ENCODE measurements at regions not wholly inside any gene's neighbourhood (a gene's known extent, or its start where the extent isn't known, plus 50 kb on each side); places are given as distances from the start of the nearest gene placed in this dataset.

DNA sequence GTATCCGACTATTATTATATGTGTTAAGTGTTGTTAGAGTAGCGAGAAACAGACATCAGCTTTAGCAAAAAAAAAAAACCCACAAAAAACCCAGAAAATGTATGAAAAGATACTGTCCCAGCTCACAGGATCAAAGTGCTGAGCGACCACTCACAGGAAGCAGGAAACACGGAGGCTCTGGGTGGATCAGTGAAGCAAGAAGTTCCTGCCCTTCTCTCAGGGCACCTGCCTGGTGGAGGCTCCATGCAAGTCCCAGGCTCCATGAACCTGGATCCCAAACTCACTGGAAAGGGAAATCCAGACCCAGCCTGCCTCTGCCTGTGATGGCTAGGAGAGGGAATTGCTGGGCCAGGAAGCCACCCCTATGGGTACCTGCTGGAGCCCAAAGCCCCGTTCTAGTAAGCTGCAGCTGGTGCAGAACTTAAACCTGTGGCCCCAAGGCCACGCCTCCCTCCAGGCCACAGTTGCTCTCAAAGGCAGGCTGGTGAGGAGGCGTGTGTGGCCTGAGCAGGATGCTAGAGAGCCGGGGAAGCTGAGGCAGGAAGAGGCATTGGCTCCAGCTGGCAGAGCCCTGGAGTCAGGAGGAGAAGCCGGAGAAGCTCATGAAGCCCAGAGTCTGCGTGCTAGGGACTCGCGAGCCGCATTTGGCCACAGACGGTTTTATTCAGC is 63.5 kb upstream of the TAF1B start:
- no peak overlapping the region for H3K4me3 ChIP-seq
- TF ChIP-seq, protein P1, sequence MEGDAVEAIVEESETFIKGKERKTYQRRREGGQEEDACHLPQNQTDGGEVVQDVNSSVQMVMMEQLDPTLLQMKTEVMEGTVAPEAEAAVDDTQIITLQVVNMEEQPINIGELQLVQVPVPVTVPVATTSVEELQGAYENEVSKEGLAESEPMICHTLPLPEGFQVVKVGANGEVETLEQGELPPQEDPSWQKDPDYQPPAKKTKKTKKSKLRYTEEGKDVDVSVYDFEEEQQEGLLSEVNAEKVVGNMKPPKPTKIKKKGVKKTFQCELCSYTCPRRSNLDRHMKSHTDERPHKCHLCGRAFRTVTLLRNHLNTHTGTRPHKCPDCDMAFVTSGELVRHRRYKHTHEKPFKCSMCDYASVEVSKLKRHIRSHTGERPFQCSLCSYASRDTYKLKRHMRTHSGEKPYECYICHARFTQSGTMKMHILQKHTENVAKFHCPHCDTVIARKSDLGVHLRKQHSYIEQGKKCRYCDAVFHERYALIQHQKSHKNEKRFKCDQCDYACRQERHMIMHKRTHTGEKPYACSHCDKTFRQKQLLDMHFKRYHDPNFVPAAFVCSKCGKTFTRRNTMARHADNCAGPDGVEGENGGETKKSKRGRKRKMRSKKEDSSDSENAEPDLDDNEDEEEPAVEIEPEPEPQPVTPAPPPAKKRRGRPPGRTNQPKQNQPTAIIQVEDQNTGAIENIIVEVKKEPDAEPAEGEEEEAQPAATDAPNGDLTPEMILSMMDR (IDR thresholded peaks at IDR 0.05) = no peak
- no peak for TF ChIP-seq EP300 (IDR thresholded peaks at IDR 0.05)
- TF ChIP-seq POLR2A (IDR thresholded peaks at IDR 0.05) = no peak
- no peak for TF ChIP-seq POLR2AphosphoS5 (IDR thresholded peaks at IDR 0.05)
- no peaks in the 10 kb centered on the region for H3K4me1 ChIP-seq
- ATAC-seq = no peak
- no peaks in the 10 kb centered on the region for H3K9me3 ChIP-seq
- 85 to 100% methylated on average over 3 to 4 of the region's 14 CpGs for WGBS, 2 donors (ENCODE audit: low coverage in 1 of 2)
- H3K36me3 ChIP-seq = no peaks in the 10 kb centered on the region
- no peak overlapping the region for H3K27ac ChIP-seq
- no peaks in the 10 kb centered on the region for H3K27me3 ChIP-seq

DNA sequence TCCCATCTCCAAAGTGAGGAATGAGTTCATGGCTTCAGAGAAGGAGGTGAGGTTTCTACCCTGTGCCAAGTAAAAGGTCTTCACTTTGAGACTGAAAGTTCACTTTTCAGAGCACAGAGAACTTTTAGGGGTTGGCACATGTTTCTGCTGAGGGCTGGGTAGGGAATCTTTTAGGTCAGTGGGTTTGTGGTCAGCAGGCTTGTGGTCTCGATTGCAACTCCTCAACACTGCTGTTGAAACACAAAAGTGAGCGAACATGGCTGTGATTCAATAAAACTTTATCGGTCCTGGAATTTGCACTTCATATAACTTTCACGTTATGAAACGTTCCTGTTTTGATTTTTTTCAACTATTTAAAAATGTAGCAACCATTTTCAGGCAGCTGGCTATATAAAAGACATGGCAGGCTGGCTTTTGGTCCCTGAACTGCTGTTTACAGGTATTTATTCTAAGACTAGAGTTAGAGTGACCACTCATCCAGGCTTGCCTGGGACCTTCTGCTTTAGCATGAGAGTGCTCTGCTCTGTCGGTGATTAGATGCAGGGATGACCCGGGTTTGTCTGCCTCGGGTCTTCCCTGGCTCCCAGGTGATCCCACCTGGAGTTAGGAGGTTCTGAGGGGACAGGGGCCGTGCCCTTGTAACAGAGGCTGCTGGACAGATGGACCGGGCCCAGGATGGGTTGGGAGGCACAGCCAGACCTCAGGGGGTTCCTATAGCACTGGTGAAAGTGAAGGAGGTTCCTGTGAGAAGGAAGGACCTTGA is 62.7 kb upstream of the TAF1B start:
- TF ChIP-seq POLR2AphosphoS5 (IDR thresholded peaks at IDR 0.05) = no peak
- no peak for TF ChIP-seq POLR2A (IDR thresholded peaks at IDR 0.05)
- TF ChIP-seq, protein P1 (IDR thresholded peaks at IDR 0.05) = no peak
- Histone ChIP-seq H3K4me1 (no peaks in the 10 kb centered on the region), H3K4me3 (no peak overlapping the region), H3K27ac (no peak overlapping the region), H3K9me3 (no peaks in the 10 kb centered on the region), H3K36me3 (no peaks in the 10 kb centered on the region), H3K27me3 (no peaks in the 10 kb centered on the region)
- WGBS, 2 donors (ENCODE audit: low coverage in 1 of 2) = 81 to 93% methylated on average over 4 to 8 of the region's 10 CpGs
- no peak for ATAC-seq

DNA sequence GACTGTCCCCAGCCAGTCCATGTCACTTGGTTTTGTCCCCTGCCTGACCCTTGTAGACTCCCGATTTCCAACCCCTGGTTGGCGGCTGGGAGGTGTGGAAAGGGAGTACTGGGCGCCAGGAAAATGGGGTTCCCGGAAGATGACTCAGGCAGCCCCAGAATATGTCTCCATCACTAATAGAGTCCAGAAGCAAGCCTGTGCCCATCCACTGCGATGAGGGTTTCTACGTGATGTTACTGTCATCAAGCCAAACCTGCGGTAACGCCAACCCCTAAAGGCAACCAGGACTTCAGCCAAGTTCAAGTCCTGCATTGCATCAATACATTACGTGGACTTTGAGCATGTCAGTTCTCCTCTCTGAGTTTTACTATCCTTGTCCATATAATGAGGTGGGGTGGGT is 62.0 kb upstream of the TAF1B start:
- Histone ChIP-seq H3K36me3 (no peaks in the 10 kb centered on the region), H3K4me3 (no peak overlapping the region), H3K27ac (no peak overlapping the region), H3K4me1 (no peaks in the 10 kb centered on the region), H3K27me3 (no peaks in the 10 kb centered on the region), H3K9me3 (no peaks in the 10 kb centered on the region)
- WGBS, 2 donors (ENCODE audit: low coverage in 1 of 2) = 65 to 80% methylated on average over 2 to 3 of the region's 9 CpGs
- TF ChIP-seq EP300 (IDR thresholded peaks at IDR 0.05) = no peak
- TF ChIP-seq, protein P1 (IDR thresholded peaks at IDR 0.05) = no peak
- no peak for TF ChIP-seq POLR2AphosphoS5 (IDR thresholded peaks at IDR 0.05)
- no peak for TF ChIP-seq POLR2A (IDR thresholded peaks at IDR 0.05)
- no peak for ATAC-seq

DNA sequence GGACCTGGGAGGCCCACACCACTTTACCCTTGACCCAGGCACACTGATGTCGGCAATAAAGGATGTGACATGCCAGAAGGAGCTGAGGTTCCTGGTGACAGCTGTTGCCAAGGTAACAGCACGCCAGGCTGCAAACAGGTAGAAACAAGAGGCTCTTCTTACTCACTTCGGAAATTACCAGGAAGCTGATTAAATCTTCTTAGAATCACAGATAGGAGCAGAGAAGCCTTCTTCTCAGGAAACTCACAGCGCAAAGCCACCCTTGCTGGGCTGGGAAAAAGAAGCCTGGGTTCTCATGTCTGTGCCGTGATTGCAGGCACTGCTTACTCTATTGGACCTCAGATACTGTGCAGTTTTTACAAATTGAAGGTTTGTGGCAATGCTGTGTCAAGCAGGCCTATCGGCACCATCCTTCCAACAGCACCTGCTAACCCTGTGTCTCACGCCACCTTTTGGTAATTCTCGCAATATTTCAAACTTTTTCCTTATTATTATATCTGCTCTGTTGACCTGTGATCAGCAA is 61.0 kb upstream of the TAF1B start:
- Histone ChIP-seq H3K36me3 (no peaks in the 10 kb centered on the region), H3K27ac (no peak overlapping the region), H3K4me1 (no peaks in the 10 kb centered on the region), H3K27me3 (no peaks in the 10 kb centered on the region), H3K9me3 (no peaks in the 10 kb centered on the region), H3K4me3 (no peak overlapping the region)
- WGBS, 2 donors (ENCODE audit: low coverage in 1 of 2) = 46 to 60% methylated on average over 2 to 8 of the region's 8 CpGs
- ATAC-seq = no peak
- TF ChIP-seq, protein P1 (IDR thresholded peaks at IDR 0.05) = no peak
- no peak for TF ChIP-seq EP300 (IDR thresholded peaks at IDR 0.05)
- TF ChIP-seq POLR2A (IDR thresholded peaks at IDR 0.05) = no peak
- TF ChIP-seq POLR2AphosphoS5 (IDR thresholded peaks at IDR 0.05) = no peak

Data from gastroesophageal sphincter (tissue), 4 donors.